CD4-positive, alpha-beta T cell treated with Interleukin-12 subunit alpha and Interleukin-12 subunit beta, for 1 hour (primary cell): ENCODE measurements at regions not wholly inside any gene's neighbourhood (a gene's known extent, or its start where the extent isn't known, plus 50 kb on each side); places are given as distances from the start of the nearest gene placed in this dataset.
"Not testable (repeated sequence)": the region's sequence is repeated elsewhere in the genome, so short reads cannot be mapped to it uniquely, and the experiment has no call there.

Experiments
- DNase-seq: peaks from one replicate; pipeline ENCODE4 v3.0.0-alpha.2; 2020

DNA sequence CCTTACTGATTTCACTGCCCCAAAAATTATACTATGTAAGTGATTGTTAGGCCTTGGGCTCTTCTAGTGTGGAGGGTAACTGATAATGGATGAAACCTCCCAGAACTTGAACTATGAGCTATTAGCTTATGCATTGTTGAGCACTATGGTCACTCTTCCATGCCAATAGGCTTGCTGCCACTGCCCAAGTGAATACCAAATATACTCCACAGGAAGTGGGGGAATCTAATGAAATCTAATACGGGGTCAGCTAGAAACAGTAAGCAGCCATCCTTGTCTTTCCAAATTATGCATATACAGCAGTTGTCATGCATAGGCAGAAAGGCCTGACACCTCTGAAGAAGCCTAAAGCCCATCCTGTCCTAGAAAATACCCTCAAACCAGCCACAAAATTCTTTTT, 198.7 kb upstream of the PTBP2 start:
- no peak for DNase-seq

DNA sequence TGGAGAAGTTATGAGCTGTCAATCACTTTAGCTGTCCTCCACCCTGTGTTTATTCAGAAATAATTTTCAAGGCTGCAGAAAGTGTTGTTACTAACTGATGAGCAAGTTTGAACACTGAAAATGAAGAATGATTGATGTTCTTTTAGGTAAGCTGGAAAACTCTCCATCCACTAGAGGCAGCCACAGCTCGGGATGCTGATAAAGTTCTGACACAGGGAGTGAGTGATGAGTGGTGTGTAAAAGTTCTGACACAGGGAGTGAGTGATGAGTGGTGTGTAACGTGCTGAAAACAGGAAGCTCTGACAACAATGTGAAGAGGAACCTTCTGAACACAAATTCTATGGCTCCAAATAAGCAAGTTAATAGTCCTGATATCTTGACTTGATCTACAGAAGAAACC, 197.5 kb upstream of the PTBP2 start:
- no peak for DNase-seq

DNA sequence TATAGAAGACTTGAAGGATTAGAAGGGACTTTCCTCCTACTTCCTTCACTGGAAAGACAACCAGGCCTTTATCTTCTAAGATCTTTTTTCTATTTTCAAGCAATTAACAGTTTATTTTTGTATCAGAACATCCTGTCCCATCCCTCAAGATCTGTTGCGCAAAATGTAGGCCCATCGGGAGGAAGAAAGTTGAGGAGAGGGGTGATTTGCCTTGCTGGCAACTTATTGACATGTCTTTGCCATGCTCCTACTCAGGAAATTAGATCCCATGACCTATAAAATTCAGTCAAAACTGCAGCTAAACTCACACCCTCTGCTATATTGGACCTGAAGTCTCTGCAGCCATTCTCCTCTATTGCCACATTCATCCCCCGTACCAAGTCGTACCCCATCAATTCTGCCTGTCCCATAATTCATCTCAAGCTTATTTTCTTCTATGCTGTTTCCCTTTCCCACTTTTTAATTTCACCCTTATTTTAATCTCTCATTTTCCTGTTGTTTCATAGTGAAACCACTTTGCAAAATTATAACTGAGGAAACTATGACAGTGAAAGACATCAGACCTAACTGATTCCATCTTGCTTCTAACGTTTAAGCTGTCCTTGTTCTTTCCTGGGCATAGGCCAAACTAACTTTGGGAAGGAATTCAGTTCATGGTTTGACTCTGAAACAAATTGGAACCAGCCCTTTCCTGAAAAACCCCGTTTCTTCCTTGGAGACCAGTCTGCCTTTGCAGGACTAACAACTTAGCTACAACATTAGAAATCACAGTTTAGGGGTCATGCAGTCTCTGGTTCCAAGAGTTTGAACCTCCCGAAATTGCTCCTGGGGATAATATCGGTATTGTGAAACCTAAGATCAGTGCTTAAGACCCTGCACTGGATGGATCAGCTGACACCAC, 195.7 kb upstream of the PTBP2 start:
- DNase-seq, result no peak

DNA sequence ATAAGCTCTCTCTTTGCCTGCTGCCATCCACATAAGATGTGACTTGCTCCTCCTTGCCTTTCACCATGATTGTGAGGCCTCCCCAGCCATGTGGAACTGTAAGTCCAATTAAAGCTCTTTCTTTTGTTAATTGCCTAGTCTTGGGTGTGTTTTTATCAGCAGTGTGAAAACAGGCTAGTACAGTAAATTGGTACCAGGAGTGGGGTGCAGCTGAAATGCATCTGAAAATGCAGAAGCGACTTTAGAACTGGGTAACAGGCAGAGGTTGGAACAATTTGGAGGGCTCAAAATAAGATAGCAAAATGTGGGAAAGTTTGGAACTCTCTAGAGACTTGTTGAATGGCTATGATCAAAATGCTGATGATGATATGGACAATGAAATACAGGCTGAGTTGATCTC, 192.9 kb upstream of the PTBP2 start:
- DNase-seq, result not testable (repeated sequence)

DNA sequence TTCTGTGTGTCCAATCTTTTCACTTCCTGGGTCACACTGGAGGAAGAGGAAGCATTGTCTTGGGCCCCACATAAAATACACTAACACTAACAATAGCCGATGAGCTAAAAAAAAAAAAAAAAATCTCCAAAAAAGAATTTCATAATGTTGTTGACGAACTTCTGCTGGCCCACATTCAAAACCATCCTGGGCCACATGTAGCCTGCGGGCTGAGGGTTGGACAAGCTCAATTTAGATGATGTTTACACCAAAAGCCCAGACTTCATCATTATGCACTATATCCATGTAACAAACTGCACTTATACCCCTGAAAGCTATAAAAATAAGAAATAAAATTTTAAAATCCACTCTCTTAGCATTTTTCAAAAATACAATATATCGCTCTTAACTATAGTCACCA, 187.8 kb upstream of the PTBP2 start:
- no peak for DNase-seq

DNA sequence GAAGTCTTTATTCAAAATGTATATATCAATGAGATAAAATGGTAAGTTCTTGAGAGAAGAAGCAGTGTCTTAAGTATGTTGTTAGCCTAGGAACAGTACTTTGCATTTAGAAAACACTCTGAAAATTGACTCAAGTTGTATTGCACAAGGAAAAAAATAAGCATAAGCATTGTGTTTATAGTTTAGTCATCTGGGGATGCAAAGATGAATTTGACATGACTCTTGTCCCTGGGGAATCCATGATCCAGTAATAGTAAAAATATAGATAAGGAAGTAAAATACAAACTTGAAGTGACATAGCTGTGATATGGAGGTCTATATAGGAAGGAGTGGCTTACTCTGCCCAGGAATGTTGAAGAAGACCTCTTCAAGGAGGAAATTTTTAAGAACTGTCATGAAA, 185.0 kb upstream of the PTBP2 start:
- DNase-seq, result no peak

DNA sequence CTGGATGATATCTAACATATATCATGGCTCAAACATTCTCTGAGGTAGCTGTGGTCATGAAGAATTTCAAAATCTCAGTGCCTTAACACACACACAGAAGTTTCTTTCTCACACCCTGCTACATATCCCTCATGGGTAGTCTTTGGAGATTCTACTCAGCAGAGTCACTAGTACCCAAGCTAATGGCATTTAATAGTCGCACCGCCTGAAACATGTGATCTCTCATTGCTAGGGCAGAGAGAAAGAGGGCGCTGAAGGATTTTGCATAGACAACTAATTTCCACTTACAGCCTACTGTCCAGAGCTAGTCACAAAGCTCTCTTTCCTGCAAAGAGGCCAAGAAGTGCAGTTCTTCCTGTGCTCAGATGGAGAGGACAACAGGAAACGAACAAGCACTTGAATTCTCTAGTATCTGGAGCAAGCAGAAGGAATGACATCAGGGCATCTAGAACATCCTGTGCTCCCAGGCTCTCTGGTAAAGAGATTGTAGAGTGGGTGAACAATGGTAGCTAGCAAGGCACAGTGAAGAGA, 183.4 kb upstream of the PTBP2 start:
- DNase-seq, result no peak

DNA sequence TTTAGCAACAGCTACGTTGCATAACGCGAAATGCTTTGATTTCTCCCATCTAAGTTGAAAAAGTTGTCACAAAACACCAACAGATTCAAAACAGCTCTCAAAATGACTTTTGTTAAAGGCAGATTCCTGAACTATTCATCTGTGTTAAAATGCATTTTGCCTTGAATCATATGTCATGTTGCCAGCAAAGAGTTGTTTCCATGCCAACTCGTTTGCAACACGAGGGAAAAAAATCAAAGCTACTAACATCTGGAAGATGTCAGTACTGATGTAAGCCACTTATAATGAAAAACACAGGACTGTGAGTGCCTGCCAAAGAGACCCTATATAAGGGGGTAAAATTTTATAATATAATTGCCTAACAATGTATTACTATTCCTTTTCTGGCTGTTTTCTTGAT, 182.7 kb upstream of the PTBP2 start:
- DNase-seq, result no peak

DNA sequence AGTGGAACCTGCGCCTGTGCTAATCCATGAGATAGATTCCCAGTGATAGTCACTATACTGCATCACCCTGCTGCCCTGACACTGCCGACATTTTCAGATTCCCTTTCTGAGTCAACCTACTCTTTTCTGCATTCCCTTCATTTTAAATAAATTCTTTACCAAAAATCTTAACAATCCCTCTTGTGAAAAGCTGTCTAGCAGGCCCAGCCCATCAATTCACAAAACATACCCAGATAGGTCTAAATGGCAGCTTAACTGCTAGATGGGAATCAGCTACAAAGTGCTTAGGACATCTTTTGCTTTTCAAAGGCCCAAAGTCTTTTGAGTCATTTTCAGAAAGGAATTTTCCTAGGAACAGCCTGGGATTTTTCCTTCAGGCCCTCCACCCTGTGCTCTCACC, 180.1 kb upstream of the PTBP2 start:
- DNase-seq, result no peak

DNA sequence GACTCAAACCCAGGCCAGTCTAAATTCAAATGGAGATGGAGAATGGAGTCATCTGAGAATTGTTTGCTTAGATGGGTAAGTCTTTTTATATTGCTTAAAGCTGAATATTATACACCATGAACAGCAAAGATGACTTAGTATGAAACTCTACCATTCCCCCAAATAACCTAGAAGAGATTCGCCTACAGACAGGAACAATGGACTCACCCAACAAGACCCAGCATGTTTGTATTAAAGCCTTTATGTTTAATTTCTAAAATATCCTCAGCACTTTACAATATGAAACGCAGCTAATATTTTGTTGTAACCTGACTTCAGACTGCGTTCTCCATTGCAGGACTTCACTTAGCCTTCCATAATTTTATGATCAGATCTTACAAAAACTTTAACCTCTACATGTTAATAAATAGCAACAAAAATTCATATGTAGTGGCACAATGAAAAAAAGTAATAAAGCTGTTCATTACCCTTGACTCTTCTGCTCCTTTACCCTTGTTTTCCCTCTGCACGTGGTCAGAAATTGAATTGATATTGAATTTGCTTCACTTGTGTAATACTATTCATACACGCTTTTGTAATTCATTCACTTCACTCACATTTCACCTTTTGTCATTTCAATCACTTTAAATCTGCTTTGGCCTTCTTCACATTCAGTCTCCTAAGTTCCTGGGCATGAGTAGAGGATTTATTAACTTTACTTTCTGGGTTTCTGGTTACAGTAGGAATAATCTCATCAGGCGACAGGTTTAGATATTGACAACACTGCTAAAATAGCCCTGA, 177.3 kb upstream of the PTBP2 start:
- no peak for DNase-seq

DNA sequence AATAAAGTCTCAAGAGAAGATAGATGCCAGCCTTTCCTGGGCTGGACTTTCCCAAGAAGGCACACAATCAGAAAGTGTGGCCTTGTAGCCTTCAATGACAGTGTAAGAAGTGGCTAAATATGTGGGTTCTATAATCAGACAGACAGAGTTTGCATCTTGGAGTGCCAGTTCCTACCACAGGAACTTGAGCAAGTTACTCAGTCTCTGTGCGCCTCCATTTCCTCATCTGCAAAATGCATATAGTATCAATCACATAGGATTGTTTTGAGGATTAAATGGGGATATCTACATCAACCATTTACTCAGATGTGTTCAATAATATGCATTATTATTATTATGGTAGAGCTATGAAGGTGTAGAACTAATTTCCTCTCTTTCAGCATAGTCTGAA, 176.8 kb upstream of the PTBP2 start:
- no peak for DNase-seq

DNA sequence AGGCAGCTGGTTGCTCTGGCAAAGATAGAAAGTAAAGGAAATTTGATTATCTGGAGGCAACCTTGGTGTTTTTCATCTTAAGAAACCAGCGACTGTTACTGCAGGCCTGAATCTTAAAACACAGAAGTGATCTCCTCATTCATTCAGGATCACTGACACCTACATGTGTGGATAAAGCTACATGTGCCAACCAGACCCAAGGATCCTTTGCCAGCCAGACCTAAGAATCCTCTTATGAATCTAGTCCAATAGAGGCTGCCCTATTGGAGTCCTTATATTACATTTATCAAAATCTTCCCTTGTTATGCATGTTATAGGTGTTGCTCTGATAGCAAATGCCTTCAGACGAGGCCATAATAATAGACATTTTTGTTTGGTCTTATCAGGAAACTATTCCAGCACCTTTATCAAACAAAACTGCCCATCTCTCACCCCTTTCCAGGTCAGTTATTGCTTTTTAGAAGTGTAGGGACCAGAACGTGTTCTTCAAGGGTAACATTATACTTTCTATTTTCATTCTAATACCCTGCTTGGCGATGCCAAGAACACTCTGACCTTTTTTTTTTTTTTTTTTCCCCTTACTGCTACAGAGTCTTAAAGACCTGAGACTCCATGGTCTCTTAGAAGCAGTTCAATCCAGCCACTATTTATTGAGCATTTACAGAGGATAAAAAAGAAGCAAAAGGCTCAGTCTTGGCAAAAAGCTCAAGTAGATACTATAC, 175.5 kb upstream of the PTBP2 start:
- no peak for DNase-seq

DNA sequence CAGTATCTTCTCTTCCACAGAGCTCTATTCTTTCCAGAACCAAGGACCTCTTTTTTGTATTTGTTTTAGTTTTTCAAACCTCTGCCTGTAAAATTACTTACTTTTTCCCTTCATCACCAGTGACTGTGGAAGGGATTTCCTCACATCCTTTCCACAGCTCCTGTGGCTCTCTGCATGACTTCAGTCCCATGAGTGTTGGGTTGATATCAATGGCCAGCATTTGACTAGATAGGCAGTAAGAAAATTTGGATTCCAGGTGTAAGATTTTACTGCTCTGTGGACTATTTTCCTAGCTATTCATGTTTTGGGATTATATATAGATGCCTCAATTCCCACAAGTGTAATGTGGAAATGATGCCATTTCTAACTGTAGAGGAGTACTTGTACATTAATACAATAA, 171.5 kb upstream of the PTBP2 start:
- no peak for DNase-seq

DNA sequence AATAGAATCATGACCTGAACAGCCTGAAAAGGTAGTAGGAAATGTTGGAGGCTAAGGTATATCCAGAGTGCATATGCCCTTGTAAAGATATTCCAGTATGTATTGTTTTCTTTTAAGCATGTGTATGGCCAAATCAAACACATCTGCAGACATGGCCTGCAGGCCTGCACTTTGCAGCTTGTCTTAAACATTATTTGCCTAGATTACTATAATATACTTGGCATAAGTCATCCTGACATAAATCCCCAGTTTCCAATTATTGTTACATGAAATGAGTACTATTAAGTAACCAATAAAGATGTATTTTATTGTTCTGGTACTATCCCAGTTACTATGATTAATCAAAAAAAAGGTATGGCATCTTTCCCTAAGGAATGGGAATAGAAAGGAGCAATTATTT, 169.1 kb upstream of the PTBP2 start:
- DNase-seq, result no peak

DNA sequence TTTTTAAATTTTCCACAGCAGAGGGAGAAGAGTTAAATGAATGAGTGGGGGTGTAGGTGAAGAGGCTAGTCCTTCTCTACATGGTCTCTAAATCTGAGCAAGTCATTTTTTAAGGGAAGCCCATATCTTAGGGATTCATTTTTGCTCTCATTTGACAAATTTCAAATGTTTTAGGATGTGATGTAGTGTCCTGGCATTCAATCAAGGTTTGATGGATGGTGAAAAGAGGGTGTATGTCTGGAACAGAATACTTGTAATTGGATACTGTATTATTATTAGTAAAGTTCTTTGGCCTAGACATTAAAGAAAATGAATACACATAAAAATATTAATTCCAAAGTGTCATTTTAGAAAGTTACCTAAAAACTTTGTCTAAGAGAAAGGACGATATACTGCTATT, 167.8 kb upstream of the PTBP2 start:
- no peak for DNase-seq

DNA sequence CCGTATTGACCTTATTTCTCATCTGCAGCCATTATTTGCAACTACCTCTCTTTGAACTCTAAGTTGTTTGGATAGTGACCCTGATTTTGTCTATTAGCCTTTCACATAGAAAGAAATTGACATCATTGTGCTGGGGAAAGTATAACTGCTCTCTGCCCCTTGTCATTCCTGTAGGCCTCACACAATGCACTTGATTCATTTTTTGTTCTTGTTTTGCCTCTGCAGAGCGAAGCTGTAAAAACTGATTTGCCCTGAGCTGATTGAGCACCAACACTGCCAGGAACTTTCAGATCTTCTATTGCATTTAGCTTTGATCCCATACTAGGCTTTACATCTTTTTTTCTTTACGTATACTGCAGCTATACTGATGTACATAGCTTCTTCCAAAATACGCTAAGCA, 167.2 kb upstream of the PTBP2 start:
- DNase-seq, result no peak

DNA sequence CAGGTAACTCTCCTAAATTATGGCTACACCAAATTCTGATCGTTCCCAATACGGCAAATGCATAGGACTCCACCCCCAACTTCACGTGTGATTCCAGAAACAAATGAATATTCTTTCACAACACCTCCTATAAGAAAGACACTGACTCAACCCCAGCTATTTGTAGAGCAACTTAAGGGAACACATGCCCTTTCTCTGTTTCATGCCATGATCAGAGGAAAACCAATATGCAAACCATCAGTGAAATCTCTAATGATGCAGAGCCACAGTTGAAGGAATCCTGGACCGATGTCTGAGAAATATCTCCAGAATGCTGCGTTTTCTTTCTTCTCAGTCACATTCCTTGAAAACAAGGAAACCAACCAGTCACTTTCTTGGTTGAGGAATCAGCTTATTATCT, 164.2 kb upstream of the PTBP2 start:
- no peak for DNase-seq

DNA sequence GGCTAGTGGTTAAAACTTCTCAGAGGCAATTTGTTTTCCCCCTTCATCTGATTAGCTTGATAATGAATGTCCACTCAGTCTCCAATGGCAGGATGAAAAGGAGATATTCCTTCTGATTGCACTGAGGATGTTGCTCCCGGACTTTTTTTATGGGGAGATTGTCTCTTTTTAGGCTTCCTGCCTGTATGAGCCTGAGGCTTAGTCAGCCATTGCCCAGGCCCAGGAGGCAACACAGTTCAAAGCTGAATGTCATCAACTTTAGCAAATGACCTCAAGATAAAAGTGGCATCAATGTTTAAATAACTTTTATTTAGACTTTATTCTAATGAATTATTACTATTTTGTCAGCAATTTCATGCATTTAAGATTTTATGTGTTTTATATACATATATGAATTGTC, 162.9 kb upstream of the PTBP2 start:
- no peak for DNase-seq

DNA sequence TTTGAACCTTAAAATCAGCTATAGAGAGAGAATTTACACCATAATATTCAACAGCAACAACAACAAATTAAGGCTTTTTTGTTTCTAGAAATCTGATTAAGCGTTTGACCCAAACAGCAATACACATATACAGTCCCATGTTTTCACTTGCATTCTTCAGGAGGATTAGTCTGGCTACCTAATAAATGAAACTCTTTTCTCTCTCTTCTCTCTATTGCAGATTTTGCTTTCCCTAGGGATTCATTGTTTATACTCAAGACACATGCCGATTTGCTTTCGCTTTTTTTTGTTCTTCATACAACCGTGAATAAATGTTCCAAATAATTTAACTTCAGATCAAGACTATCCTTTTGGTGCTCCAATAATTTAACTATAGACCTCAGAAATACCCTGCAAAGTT, 162.4 kb upstream of the PTBP2 start:
- DNase-seq, result no peak

DNA sequence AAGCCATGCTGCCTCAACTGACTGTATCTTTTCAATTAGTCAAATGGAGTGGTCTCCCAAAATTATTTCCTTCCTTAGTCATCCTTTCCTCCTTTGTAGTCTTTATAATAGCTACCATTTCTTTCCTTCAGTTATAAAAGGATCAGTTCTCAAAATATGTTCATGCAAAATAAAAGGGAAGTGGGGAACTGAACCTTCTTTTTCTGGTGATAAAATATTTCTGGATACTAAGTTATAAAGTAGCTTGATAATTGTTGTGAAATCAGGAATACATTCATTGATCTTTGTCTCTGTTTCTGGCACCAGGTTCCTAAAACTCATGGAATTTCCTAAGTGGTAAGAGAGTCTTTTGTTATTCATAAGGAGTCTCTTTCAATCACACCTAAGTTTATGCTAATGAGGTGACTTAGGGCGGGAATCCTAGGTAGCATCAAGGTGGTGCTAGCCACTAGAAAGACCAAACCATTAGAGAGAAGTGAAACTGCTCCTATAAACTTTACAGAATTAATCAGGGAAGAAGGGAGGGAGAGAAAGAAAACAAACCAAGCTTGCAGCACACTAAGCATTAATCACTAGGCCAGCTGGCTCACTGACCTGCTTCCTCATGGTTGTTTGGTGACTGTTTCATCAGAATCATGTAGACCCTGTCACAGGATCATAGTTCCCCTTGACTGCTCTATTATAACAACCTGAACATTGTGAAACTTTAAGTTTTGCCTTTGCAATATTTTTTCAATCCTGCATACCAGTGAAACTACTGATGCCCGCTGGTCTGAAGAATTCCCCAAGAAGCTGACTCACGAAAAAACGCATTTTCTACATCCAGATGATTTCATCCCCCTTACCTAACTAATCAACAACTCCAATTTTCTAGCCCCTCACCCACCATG, 161.6 kb upstream of the PTBP2 start:
- DNase-seq, result no peak

DNA sequence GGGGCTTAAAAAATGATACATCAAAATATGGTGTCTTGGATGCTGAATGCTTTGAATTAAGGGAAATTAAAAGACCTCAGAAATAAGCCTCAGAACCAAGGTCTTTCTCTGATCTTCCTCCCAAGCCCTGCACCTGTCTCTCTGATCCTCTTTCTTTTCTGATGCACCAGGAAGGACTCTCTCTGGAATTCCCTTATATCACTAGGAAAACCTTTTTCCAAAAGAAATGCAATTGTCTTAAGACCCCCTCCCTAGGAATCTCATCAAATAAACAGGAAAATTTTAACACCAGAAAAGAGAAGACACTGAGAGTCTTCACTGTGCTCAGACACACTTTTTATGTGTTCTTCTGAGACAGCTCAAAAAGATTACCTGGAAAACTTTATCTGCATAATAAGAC, 159.5 kb upstream of the PTBP2 start:
- DNase-seq, result no peak

DNA sequence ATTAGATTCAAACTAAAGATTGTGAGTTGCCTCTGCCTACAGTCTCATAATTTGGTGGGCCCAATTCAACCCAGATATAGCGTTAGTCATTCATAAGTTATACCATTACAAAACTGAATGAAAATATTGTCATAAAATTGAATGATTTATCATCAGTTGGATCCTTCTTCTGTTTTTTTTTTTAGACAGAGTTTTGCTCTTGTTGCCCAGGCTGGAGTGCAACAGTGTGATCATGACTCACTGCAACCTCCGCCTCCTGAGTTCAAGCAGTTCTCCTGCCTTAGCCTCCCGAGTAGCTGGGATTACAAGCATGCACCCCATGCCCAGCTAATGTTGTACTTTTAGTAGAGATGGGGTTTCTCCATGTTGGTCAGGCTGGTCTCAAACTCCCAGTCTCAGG, 157.2 kb upstream of the PTBP2 start:
- not testable (repeated sequence) for DNase-seq
